RWPE1 (cell line): ENCODE measurements at regions not wholly inside any gene's neighbourhood (a gene's known extent, or its start where the extent isn't known, plus 50 kb on each side); places are given as distances from the start of the nearest gene placed in this dataset.

Experiments
- CTCF ChIA-PET: fragments of 350-600 bp; sonication (Branson Sonifier 250); formaldehyde crosslinking; extraction: SDS; loops from one replicate; lab custom pipeline; 2021; lab: Yijun Ruan, JAX
- POLR2A ChIA-PET: fragments of 400-600 bp; formaldehyde crosslinking; extraction: SDS; loops from one replicate; lab custom pipeline; 2020; ENCODE audit warnings: antibody characterized with exemption; ENCODE audit not compliant: low non-redundant PET; lab: Yijun Ruan, JAX
- DNase-seq: peaks from one replicate; pipeline ENCODE4 v3.0.0; 2012; ENCODE audit warnings: low spot score
- H3K27ac ChIP-seq: fragments of 450-650 bp; 2 replicates; pipeline ENCODE4 v1.5.1; 2017
- CTCF ChIP-seq: fragments of 450-650 bp; conservative IDR thresholded peaks from 2 replicates; pipeline ENCODE4 v1.5.1; 2017; ENCODE audit warnings: low read depth, mild to moderate bottlenecking

GRCh38 chr2:142254031-142254430, 123.2 kb upstream of the LRP1B start:
- ChIA-PET POLR2A (no interaction called here), CTCF (no interaction called here)
- no peak for DNase-seq
- H3K27ac ChIP-seq = no peak overlapping the region
- TF ChIP-seq CTCF = no peak

GRCh38 chr2:142241016-142241415, 110.2 kb upstream of the LRP1B start:
- no peak for DNase-seq
- POLR2A ChIA-PET = no interaction called here
- H3K27ac ChIP-seq = no peak overlapping the region
- TF ChIP-seq CTCF = no peak
- CTCF ChIA-PET = no interaction called here

GRCh38 chr2:142236181-142236580, 105.4 kb upstream of the LRP1B start:
- no peak overlapping the region for H3K27ac ChIP-seq
- DNase-seq = no peak
- ChIA-PET POLR2A (no interaction called here), CTCF (no interaction called here)
- no peak for TF ChIP-seq CTCF

GRCh38 chr2:142234741-142235140, 103.9 kb upstream of the LRP1B start:
- ChIA-PET POLR2A (no interaction called here), CTCF (interaction anchor here (0.6 kb wide), 1 partner anchor 11 kb away, joined by 3 read pairs; no protein-coding TSS in a partner anchor)
- no peak for DNase-seq
- no peak for TF ChIP-seq CTCF
- no peak overlapping the region for H3K27ac ChIP-seq

GRCh38 chr2:142223309-142223708, 92.5 kb upstream of the LRP1B start:
- no peak overlapping the region for H3K27ac ChIP-seq
- no peak for TF ChIP-seq CTCF
- DNase-seq = no peak
- CTCF ChIA-PET = interaction anchor here (0.7 kb wide), 1 partner anchor 12 kb away, joined by 3 read pairs; no protein-coding TSS in a partner anchor
- POLR2A ChIA-PET = no interaction called here

GRCh38 chr2:142222715-142223114, 91.9 kb upstream of the LRP1B start:
- ChIA-PET POLR2A (no interaction called here), CTCF (no interaction called here)
- H3K27ac ChIP-seq = no peak overlapping the region
- DNase-seq = no peak
- TF ChIP-seq CTCF = no peak

- H3K27ac ChIP-seq = no peak overlapping the region
- ChIA-PET POLR2A (no interaction called here), CTCF (no interaction called here)
- DNase-seq = no peak
- no peak for TF ChIP-seq CTCF
Observed at GRCh38 chr2:142220901-142221300, 90.1 kb upstream of the LRP1B start.
